ENCODE measurements at regions not wholly inside any gene's neighbourhood (a gene's known extent, or its start where the extent isn't known, plus 50 kb on each side); places are given as distances from the start of the nearest gene placed in this dataset.

- peaks cover 30% of the 10 kb centered on the region; the same call in 1 of the 2 replicates for H3K27me3 ChIP-seq (ENCODE audit: insufficient read depth)
- TF ChIP-seq TCF12 (IDR thresholded peaks at IDR 0.05), result no peak
- no peak for TF ChIP-seq MAX (IDR thresholded peaks at IDR 0.05; ENCODE audit: low read depth)
- no peak for TF ChIP-seq PBX3 (IDR thresholded peaks at IDR 0.05)
- TF ChIP-seq RAD21 (IDR thresholded peaks at IDR 0.05; ENCODE audit: low read length), result no peak
- TF ChIP-seq POLR2AphosphoS5 (IDR thresholded peaks at IDR 0.05; ENCODE audit: low read depth, low read length), result no peak
- no peak for TF ChIP-seq NFIC (IDR thresholded peaks at IDR 0.05; ENCODE audit: borderline replicate concordance)
- no peak for TF ChIP-seq FOSL2 (IDR thresholded peaks at IDR 0.05; ENCODE audit: borderline replicate concordance, low read depth)
- no peak for TF ChIP-seq CHD2 (IDR thresholded peaks at IDR 0.05; ENCODE audit: low read length, partially characterized antibody)
- no peak for TF ChIP-seq SMC3 (IDR thresholded peaks at IDR 0.05; ENCODE audit: low read depth, low read length)
- TF ChIP-seq USF1 (IDR thresholded peaks at IDR 0.05; ENCODE audit: borderline replicate concordance, low read depth), result no peak
- no peak for TF ChIP-seq GABPA (IDR thresholded peaks at IDR 0.05; ENCODE audit: low read depth)
- no peak for TF ChIP-seq RFX5 (IDR thresholded peaks at IDR 0.05; ENCODE audit: low read length)
- no peak for TF ChIP-seq YY1 (IDR thresholded peaks at IDR 0.05; ENCODE audit: low read depth)
- no peak for TF ChIP-seq RXRA (IDR thresholded peaks at IDR 0.05; ENCODE audit: borderline replicate concordance, low read depth)
- no peak for TF ChIP-seq FOXJ3 (CRISPR knock-in tag; IDR thresholded peaks at IDR 0.05)
- TF ChIP-seq NRF1 (IDR thresholded peaks at IDR 0.05; ENCODE audit: low read depth, low read length), result no peak
- no peak for TF ChIP-seq TAF1 (IDR thresholded peaks at IDR 0.05; ENCODE audit: borderline replicate concordance, low read depth, low read length)
- no peaks in the 10 kb centered on the region for H3F3A ChIP-seq (replicated peaks; ENCODE audit: insufficient read depth)
- ChIA-PET CTCF (interaction anchor here (0.9 to 5.0 kb wide), 5 partner anchors 13 to 723 kb away, joined by 3 to 74 read pairs (median 17); no protein-coding TSS in a partner anchor), POLR2A (no interaction called here)
- no peaks in the 10 kb centered on the region for H3K36me3 ChIP-seq (replicated peaks in 1 of 2; ENCODE audit: control insufficient read depth in 1 of 2, insufficient read depth in 2 of 2, low read length in 1 of 2)
- H3K79me2 ChIP-seq (ENCODE audit: insufficient read depth), result no peaks in the 10 kb centered on the region
- H3K9me3 ChIP-seq, result no peaks in the 10 kb centered on the region
- H2AFZ ChIP-seq (ENCODE audit: low read depth), result no peak overlapping the region
- no peak overlapping the region for H3K4me3 ChIP-seq (ENCODE audit: low read depth in 2 of 2, low read length in 1 of 2)
- no peaks in the 10 kb centered on the region; a peak in 1 of 4 replicates for H3K4me1 ChIP-seq (ENCODE audit: control insufficient read depth in 1 of 2, insufficient read depth in 2 of 2, low read depth in 1 of 2, low read length in 1 of 2)
- H3K9me2 ChIP-seq, result no peaks in the 10 kb centered on the region
- H3K27ac ChIP-seq (ENCODE audit: low read depth in 2 of 2, low read length in 1 of 2), result no peak overlapping the region
- no peak overlapping the region for H3K4me2 ChIP-seq
- no peak overlapping the region for H3K9ac ChIP-seq
- no peak for DNase-seq
- WGBS (ENCODE audit: low lambda C conversion rate), result 43% methylated on average over 6 of the region's 6 CpGs
- H4K20me1 ChIP-seq (ENCODE audit: insufficient read depth), result no peaks in the 10 kb centered on the region
These were observed 287.1 kb upstream of the G2E3 start for GRCh38 chr14:30271811-30272323.

Data from SK-N-SH (cell line).